ENCODE measurements at regions not wholly inside any gene's neighbourhood (a gene's known extent, or its start where the extent isn't known, plus 50 kb on each side); places are given as distances from the start of the nearest gene placed in this dataset.

DNA sequence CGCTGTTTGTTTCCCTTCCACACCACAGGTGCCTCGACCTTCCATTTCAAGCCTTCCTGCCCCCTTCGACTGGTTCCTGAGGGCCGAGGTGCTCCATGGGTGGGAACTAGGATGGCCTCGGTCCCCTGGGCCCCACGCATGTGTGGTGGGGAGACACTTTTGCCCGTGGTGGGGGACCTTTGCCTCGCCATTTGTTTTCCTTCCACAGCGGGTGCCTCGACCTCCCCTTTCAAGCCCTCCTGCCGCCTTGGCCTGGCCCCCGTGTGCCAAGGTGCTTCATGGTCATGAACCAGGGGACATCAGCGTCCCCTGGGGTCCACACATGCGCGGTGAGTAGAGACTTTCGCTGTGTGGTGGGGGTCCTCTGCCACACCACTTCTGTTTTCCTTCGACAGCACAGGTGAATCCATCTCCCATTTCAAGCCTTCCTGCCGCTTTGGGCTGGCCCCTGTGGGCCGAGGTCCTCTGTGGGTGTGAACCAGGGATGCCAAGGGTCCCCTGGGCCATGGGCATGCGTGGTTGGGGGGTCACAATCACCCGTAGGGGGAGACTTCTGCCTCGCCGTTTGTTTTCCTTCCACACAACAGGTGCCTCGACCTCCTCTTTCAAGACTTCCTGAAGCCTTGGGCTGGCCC is 364.4 kb downstream of the ALG10 start:
- no peak for TF ChIP-seq CTCF (IDR thresholded peaks at IDR 0.05; ENCODE audit: insufficient read depth, missing control alignments)
- no peak for FAIRE-seq
- DNase-seq (ENCODE audit: insufficient read length, low spot score) = no peak

DNA sequence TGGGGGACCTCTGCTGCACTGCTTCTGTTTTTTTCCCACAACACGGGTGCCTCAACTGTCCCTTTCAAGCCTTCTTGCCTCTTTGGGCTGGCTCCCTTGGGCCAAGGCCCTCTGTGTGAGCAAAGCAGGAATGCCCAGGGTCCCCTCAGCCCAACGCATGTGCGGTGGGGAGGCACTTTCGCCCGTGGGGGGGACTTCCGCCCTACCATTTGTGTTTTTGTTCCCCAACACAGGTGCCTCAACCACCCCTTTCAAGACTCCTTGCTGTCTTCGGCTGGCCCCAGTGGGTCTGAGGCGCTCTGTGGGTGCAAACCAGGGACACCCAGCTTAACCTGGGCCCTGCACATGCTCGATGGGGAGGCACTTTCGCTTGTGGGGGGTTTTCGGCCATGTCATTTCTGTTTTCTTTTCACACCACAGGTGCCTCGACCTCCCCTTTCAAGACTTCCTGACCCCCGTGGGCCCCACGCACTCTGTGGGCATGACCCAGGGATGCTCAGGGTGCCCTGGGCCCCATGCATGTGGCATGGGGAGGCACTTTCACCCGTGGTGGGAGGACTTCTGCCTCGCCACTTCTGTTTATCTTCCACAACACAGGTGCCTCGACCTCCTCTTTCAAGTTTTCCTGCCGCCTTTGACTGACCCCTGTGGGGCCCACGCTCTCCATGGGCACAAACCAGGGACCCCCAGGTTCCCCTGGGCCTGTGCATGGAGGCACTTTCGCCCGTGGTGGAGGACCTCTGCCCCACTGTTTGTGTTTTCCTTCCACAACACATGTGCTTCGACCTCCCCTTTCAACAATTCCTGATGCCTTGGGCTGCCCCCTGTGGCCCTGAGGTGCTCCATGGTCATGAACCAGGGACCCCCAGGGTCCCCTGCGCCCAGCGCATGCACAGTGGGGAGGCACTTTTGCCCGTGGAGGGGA is 365.7 kb downstream of the ALG10 start:
- FAIRE-seq (no peak), DNase-seq (ENCODE audit: insufficient read length, low spot score) (no peak)
- no peak for TF ChIP-seq CTCF (IDR thresholded peaks at IDR 0.05; ENCODE audit: insufficient read depth, missing control alignments)

- no peak for FAIRE-seq
- no peak for TF ChIP-seq CTCF (IDR thresholded peaks at IDR 0.05; ENCODE audit: insufficient read depth, missing control alignments)
- no peak for DNase-seq (ENCODE audit: insufficient read length, low spot score)
These were observed 366.5 kb downstream of the ALG10 start for GRCh38 chr12:34388636-34389377.

DNA sequence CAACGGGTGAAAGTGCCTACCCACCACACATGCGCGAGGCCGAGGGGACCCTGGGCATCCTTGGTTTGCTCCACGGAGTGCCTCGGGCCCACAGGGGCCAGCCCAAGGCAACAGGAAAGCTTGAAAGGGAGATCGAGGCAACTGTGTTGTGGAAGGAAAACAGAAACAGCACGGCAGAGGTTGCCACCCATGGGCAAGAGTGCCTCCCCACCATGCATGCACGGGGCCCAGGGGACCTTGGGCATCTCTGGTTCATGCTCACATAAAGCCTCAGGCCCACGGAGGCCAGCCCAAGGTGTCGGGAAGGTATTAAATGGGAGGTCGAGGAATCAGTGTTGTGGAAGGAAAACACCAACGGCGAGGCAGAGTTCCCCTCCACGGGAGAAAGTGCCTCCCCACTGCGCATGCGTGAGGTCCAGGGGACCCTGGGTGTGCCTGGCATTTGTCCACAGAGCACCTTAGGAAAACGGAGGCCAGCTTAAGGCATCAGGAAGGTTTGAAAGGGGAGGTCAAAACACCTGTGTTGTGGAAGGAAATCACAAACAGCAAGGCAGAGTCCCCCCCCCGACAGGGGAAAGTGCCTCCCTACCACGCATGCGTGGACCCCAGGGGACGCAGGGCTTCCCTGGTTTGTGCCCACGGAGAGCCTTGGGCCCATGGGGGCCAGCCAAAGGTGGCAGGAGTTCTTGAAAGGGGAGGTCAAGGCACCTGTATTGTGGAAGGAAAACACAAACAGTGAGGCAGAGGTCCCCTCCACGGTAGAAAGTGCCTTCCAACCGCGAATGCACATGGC is 367.3 kb downstream of the ALG10 start:
- no peak for FAIRE-seq

GRCh38 chr12:34390171-34390841 is 368.0 kb downstream of the ALG10 start:
- no peak for FAIRE-seq
- DNase-seq (ENCODE audit: insufficient read length, low spot score) = no peak
- no peak for TF ChIP-seq CTCF (IDR thresholded peaks at IDR 0.05; ENCODE audit: insufficient read depth, missing control alignments)

More for the DNA sequence above, 367.3 kb downstream of the ALG10 start:
- TF ChIP-seq CTCF (IDR thresholded peaks at IDR 0.05; ENCODE audit: insufficient read depth, missing control alignments) = no peak
- DNase-seq (ENCODE audit: insufficient read length, low spot score) = no peak
